H1 (cell line): ENCODE measurements at regions not wholly inside any gene's neighbourhood (a gene's known extent, or its start where the extent isn't known, plus 50 kb on each side); places are given as distances from the start of the nearest gene placed in this dataset.

Experiments used
- CBX8 ChIP-seq: fragments of 300-800, 300-1000 bp; sonication (generic); IDR thresholded peaks from 2 replicates; pipeline ENCODE4 v1.7.1; 2016; ENCODE audit warnings: low read depth, low read length, borderline replicate concordance
- CHD7 ChIP-seq: fragments of 300-600 bp; sonication (generic); IDR thresholded peaks from 2 replicates; pipeline ENCODE4 v1.7.1; 2012; ENCODE audit warnings: low read length, moderate library complexity, mild to moderate bottlenecking, inconsistent platforms; ENCODE audit not compliant: insufficient replicate concordance
- RAD21 ChIP-seq, 2 experiments: IDR thresholded peaks in 1 of 2; conservative IDR thresholded peaks in 1 of 2; 2 replicates each; pipeline ENCODE4 v1.6.1; 2011; ENCODE audit warnings: low read depth in 2 of 2, low read length in 2 of 2, improper control_type of control experiment in 1 of 2, inconsistent platforms in 1 of 2, mild to moderate bottlenecking in 1 of 2, moderate library complexity in 1 of 2
- RXRA ChIP-seq: IDR thresholded peaks from 2 replicates; pipeline ENCODE4 v1.6.1; 2011; ENCODE audit warnings: low read depth, mild to moderate bottlenecking, low read length, moderate library complexity; ENCODE audit not compliant: insufficient read depth

- TF ChIP-seq CHD7 (no peak), RAD21 (IDR thresholded peaks at IDR 0.05 in 1 of 2, conservative IDR thresholded peaks at IDR 0.05 in 1 of 2; ENCODE audit: low read depth in 2 of 2, low read length in 2 of 2) (no peak), RXRA (no peak), CBX8 (no peak)
Observed at GRCh38 chr3:10602271-10602670, 96.9 kb upstream of the ATP2B2 start (continued).
